Ovary (tissue), 7 donors: ENCODE measurements at regions not wholly inside any gene's neighbourhood (a gene's known extent, or its start where the extent isn't known, plus 50 kb on each side); places are given as distances from the start of the nearest gene placed in this dataset.
"Not testable (repeated sequence)": the region's sequence is repeated elsewhere in the genome, so short reads cannot be mapped to it uniquely, and the experiment has no call there.

Source experiments
- DNase-seq, 5 donors: peaks; one replicate each; pipeline ENCODE4 v3.0.0-alpha.2; 2019 to 2020
- H3K27ac ChIP-seq, 2 donors: fragments of 200-600 bp; one replicate each; pipeline versions ENCODE4 v1.5.1 to v1.8.0; 2019 to 2022
- H3K27me3 ChIP-seq: fragments of 200-600 bp; one replicate; pipeline ENCODE4 v1.8.0; 2022
- H3K36me3 ChIP-seq: fragments of 200-600 bp; sonication (generic); one replicate; pipeline ENCODE4 v1.5.1; 2019
- H3K4me1 ChIP-seq: one replicate; pipeline ENCODE4 v1.8.1; 2013; ENCODE audit warnings: mild to moderate bottlenecking, moderate library complexity; ENCODE audit not compliant: insufficient read depth
- H3K4me3 ChIP-seq: fragments of 200-600 bp; sonication (generic); one replicate; pipeline ENCODE4 v1.5.1; 2017
- H3K9me3 ChIP-seq, 2 donors: fragments of 200-600 bp in 1 of 2; sonication (generic) in 1 of 2; one replicate each; pipeline versions ENCODE4 v1.5.1 to v1.8.1; 2013 to 2019; ENCODE audit warnings: mild to moderate bottlenecking in 1 of 2, moderate library complexity in 1 of 2
- WGBS, 3 donors: extraction: QIAGEN DNeasy Blood & Tissue Kit in 1 of 3; methylation state at CpG; one replicate each; pipeline versions ENCODE4 v1.1.5 to v1.1.7; 2013 to 2017; 5-methylcytosine and 5-hydroxymethylcytosine counted together
- intact Hi-C, 4 donors: fragments of 100-400 bp; cut with DNase I; formaldehyde crosslinking; loops; one replicate each; pipeline versions ENCODE4 v1.11.0 to v1.15.1; 2022 to 2023
- donor health status: DM: no; HTN: no; CAD: no; lungs with moderate emphysema.
- donor health status: DM: no; HTN: no; CAD: no.
- donor health status: Bipolar disorder and iron deficiency.
- donor health status: DM: no; HTN: no; CAD: no.
- donor health status: DM: yes; HTN: yes; CAD: no.

DNA sequence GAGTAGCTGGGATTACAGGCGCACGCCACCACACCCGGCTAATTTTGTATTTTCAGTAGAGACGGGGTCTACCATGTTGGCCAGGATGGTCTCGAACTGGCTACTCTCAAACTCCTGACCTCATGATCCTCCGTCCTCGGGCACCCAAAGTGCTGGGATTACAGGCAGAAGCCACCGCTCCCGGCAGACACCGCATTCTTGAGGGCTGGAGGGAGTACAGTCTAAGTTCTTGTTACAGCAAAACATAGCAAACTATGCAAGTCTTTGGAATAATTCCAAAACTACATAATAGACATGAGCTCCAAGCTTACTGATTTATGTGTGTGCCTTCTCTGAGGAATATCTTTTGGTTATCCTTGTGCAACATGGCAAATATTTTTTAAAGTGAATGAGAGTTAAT lies 299.1 kb upstream of the ZNF658 start:
- H3K36me3 ChIP-seq, H3K4me1 ChIP-seq, H3K9me3 ChIP-seq, intact Hi-C loops, H3K4me3 ChIP-seq, H3K27me3 ChIP-seq, H3K27ac ChIP-seq: not testable (repeated sequence)
- peak in 2 of 5 donors; percentile 8 to 17 for DNase-seq
- 30 to 60% (median 45%) methylated on average over 7 to 10 of the region's 10 CpGs for WGBS, 3 donors

DNA sequence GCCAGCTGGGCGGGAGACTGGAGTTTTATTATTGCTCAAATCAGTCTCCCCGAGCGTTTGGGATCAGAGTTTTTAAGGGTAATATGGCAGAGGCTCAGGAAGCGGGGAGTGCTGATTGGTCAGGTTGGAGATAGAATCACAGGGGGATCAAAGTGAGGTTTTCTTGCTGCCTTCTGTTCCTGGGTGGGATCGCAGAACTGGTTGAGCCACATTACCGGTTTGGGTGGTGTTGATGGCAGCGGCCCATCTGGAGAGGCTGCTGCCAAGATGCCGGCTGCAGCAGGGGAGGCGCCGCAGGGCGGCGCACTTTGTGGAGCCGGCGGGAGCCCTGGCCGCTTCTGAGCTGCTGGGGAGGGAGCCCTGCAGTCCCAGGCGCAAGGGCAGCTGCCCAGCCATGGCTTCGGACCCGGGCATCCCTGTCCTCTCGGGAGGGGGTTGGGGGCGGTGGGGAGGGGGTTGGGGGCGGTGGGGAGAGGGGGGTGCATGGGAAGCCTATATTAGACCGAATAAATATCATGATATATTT lies 268.9 kb upstream of the ZNF658 start:
- H3K27me3 ChIP-seq, H3K27ac ChIP-seq, H3K4me3 ChIP-seq, DNase-seq, H3K36me3 ChIP-seq, intact Hi-C loops, H3K9me3 ChIP-seq, H3K4me1 ChIP-seq: not testable (repeated sequence)
- WGBS, 3 donors: 57% methylated on average over 5 of the region's 22 CpGs; no CpG with 5 or more reads in 2 of the 3 donors

DNA sequence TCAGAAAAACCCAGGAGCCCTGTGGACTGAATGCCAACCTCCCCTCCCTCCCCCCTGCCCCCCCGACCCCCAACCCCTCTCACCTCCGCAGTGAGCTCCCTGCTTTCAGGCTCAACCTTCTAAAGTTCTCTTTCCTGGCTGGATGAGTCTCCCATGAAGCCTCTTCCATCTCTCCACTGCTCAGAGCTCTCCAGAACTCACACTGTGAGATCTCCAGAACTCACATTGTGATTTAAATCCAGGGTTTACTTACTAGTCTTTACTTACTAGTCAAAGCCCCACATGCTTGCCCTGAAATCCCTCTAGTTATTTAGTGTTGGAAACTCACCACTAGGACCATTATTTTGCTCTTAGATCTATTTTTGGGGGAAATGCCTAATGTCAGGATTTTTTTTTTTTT lies 252.8 kb upstream of the ZNF658 start:
- H3K36me3 ChIP-seq, H3K4me3 ChIP-seq, H3K9me3 ChIP-seq, DNase-seq, H3K4me1 ChIP-seq, H3K27ac ChIP-seq, H3K27me3 ChIP-seq, intact Hi-C loops: not testable (repeated sequence)
- WGBS, 3 donors: no CpG with 5 or more reads among the region's 2 CpGs

DNA sequence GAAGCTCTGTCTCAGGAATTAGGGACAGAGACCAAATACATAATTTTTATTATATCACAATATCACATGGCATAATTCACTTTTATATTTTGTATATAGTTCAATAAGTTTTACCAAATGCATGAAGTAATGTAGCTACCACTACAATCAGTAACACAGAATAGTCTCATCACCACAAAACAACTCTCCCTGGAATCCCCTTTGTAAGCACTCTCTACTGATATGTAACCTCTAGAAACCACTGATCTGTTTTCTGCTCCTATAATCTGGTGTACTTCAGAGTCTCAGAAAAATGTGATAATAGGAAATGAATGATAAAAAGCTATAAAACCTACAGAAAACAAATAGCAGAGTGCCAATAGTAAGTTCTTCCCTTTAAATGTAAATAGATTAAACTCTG lies 210.3 kb upstream of the ZNF658 start:
- H3K27me3 ChIP-seq, DNase-seq, H3K4me1 ChIP-seq, H3K4me3 ChIP-seq, intact Hi-C loops, H3K27ac ChIP-seq, H3K36me3 ChIP-seq, H3K9me3 ChIP-seq: not testable (repeated sequence)

DNA sequence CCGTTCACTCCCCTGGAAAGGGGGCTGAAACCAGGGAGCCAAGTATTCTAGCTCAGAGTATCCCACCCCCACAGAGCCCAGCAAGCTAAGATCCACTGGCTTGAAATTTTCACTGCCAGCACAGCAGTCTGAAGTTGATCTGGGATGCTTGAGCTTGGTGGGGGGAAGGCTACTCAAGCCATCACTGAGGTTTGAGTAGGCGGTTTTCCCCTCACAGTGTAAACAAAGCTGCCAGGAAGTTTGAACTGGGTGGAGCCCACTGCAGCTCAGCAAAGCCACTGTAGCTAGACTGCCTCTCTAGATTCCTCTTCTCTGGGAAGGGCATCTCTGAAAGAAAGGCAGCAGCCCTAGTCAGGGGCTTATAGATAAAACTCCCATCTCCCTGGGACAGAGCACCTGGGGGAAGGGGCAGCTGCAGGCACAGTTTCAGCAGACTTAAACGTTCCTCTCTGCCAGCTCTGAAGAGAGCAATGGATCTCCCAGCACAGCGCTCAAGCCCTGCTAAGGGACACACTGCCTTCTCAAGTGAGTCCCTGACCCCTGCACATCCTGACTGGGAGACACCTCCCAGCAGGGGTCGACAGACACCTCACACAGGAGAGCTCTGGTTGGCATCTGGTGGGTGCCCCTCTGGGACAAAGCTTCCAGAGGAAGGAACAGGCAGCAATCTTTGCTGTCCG lies 204.8 kb upstream of the ZNF658 start:
- H3K27ac ChIP-seq, intact Hi-C loops, H3K4me1 ChIP-seq, H3K27me3 ChIP-seq, H3K9me3 ChIP-seq, DNase-seq, H3K4me3 ChIP-seq, H3K36me3 ChIP-seq: not testable (repeated sequence)
- WGBS, 3 donors: 55% methylated on average over 2 of the region's 6 CpGs; no CpG with 5 or more reads in 2 of the 3 donors

DNA sequence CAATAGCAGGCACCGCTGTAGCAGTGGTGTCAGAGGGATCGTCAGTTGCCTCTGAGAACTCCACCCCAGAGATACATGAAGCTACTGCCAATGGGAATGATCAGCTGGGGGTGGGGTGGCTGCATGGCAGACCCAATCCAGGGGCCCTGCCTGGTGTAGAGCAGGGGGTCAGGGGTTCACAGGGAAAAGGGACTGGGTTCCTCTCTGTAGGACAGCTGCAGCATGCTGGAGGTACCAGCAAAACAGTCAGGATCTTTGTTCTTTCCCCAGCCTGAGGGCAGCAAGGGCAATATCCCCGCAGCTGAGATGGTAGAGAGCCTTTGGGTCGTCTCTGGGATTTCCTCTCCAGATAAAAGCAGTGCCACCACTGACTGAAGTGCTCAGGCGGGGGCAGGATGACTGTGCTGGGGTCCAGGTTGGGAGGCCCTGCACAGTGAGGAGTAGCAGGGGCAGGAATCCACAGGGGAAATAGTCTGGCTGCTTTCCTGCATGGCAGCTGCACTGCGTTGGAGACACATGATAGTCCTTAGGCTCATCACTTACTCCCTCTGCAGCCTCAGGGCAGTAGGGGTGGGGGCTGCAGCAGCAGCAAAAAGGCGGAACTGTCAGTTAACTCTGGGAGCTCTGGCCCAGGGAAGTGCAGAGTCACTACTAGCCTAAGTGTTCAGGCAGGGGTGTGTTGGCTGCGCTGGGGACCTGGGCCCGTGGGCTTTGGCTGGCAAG lies 203.0 kb upstream of the ZNF658 start:
- H3K27ac ChIP-seq, H3K36me3 ChIP-seq, DNase-seq, H3K4me3 ChIP-seq, H3K27me3 ChIP-seq, H3K4me1 ChIP-seq, H3K9me3 ChIP-seq, intact Hi-C loops: not testable (repeated sequence)
- WGBS, 3 donors: no CpG with 5 or more reads among the region's 9 CpGs

DNA sequence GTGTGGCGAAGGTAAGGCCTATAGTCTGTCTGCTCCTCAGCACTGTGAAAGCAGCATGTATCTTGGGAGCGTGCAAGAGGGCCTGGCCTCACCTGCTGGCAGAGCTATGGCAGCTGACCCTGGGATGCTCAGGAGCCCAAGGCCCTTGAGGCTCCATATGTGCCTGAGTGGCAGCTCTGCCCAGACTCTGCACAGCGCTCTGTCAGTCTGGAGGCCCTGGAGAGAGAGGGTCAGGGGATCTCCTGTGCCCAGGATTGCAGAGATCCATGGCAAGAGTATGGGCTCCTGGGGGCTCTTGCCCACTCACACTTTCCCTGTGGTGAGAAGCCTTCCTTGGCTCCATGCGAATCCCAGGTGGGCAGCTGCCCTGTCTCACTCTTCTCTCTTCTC lies 202.5 kb upstream of the ZNF658 start:
- WGBS, 3 donors: 100% methylated on average over 1 of the region's 4 CpGs; no CpG with 5 or more reads in 1 of the 3 donors

DNA sequence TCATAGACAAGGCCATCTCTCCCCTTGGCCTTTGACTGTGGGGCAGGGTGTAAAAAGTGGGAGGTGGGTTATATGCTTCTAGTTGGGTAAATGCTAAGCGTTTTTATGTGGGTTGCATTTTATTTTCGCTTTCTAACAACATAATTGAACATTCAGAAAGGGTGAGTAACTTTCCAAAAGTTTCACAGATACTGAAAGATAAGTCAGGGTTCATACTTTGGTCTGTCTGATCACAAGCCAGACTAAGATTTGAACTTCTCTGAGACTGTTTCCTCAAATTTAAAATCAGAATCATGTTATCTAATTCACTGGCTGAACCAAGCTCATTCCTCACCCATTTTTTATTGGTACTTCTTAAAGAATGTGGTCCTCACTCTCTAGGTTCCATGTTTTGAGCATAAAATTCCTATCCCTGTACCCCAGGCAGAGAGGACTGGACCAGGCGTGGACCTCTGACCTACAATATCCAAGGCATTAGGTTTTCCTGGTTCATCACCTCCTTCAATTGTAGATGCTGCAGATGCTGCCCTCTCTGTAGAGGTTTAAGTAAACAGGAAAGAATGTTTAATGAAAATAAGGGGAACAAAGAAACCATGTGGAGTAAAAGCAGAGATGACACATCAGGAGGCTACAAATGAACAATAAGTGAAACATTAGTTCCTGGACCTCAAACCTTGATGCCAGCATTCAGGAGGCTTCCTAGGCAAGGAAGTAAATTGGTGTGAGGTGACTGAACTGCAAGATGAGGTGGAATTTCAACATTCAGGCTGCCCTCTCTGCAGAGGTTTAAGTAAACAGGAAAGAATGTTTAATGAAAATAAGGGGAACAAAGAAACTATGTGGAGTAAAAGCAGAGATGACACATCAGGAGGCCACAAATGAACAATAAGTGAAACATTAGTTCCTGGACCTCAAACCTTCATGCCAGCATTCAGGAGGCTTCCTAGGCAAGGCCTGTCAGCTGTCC lies 198.8 kb upstream of the ZNF658 start:
- H3K36me3 ChIP-seq, H3K4me3 ChIP-seq, H3K4me1 ChIP-seq, H3K9me3 ChIP-seq, DNase-seq, intact Hi-C loops, H3K27ac ChIP-seq, H3K27me3 ChIP-seq: not testable (repeated sequence)
- WGBS, 3 donors: 38 to 55% (median 50%) methylated on average over 1 of the region's 3 CpGs

More for the DNA sequence above, 202.5 kb upstream of the ZNF658 start:
- H3K9me3 ChIP-seq, H3K4me3 ChIP-seq, H3K27me3 ChIP-seq, H3K36me3 ChIP-seq, H3K4me1 ChIP-seq, H3K27ac ChIP-seq, intact Hi-C loops, DNase-seq: not testable (repeated sequence)

DNA sequence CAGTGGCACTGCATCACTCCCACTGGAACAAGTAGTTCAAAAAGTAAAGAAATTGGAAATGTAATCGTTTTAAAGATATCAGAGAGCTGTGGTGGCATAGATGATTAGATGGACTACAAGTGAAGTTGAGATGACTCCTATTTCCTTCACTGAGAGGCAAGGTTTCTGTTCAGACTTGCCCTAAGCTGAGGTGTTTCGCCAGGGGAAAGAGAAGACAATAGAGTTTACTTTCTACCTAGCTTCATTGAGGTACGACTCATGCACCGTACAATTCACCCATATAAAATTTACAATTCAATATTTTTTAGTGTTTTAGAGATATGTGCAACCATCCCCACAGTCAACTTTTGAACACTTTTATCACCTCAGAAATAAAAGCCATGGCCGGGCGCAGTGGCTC lies 189.0 kb upstream of the ZNF658 start:
- H3K27ac ChIP-seq, DNase-seq, intact Hi-C loops, H3K4me1 ChIP-seq, H3K27me3 ChIP-seq, H3K9me3 ChIP-seq, H3K36me3 ChIP-seq, H3K4me3 ChIP-seq: not testable (repeated sequence)
- no CpG with 5 or more reads among the region's 6 CpGs for WGBS, 3 donors

DNA sequence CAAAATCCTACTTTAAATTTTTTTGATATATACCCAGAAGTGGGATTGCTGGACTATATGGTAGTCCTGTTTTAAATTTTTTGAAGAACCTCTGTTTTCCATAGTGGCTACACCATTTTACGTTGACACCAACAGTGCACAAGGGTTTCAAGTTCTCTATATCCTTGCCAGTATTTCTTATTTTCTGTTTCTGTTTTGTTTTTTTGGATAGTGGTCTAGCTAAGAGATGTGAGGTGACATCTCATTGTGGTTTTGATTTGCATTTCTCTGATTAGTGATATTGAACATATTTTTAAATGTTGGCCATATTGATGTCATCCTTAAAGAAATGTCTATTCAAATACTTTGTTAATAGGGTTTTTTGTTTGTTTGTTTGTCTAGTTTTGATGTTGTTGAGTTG lies 187.7 kb upstream of the ZNF658 start:
- WGBS, 3 donors: no CpG with 5 or more reads among the region's 1 CpG
- H3K4me3 ChIP-seq, H3K9me3 ChIP-seq, H3K4me1 ChIP-seq, H3K36me3 ChIP-seq, intact Hi-C loops, H3K27me3 ChIP-seq, DNase-seq, H3K27ac ChIP-seq: not testable (repeated sequence)

DNA sequence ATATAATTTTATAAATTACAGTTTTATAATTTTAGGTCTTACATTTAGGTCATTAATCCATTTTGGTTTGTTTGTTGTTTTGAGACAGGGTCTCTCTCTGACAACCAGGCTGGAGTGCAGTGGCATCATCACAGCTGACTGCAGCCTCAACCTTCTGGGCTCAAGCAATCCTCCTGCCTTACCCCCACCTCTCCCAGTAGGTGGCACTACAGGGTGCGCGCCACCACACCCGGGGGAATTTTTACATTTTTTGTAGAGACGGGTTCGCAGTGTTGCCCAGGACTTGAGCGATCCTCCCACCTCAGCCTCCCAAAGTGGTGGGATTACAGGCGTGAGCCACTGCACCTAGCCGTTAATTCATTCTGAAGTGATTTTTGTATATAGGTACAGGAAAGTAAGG lies 187.0 kb upstream of the ZNF658 start:
- H3K9me3 ChIP-seq, H3K27me3 ChIP-seq, intact Hi-C loops, H3K4me3 ChIP-seq, H3K27ac ChIP-seq, H3K4me1 ChIP-seq, H3K36me3 ChIP-seq, DNase-seq: not testable (repeated sequence)
- no CpG with 5 or more reads among the region's 8 CpGs for WGBS, 3 donors
